GM18867 (cell line): ENCODE measurements at regions not wholly inside any gene's neighbourhood (a gene's known extent, or its start where the extent isn't known, plus 50 kb on each side); places are given as distances from the start of the nearest gene placed in this dataset.
"Not testable (repeated sequence)": the region's sequence is repeated elsewhere in the genome, so short reads cannot be mapped to it uniquely, and the experiment has no call there.

ENCODE experiments used
- ATAC-seq: cut with Tn5 transposase; IDR thresholded peaks from one replicate; pipeline ENCODE4 v1.9.1; 2021; ENCODE audit warnings: mild to moderate bottlenecking, moderate library complexity; ENCODE audit not compliant: unreplicated experiment

- not testable (repeated sequence) for ATAC-seq
Observed at GRCh38 chr4:53699310-53699709, 108.0 kb upstream of the LNX1 start.

GRCh38 chr4:53697016-53697685 is 105.9 kb upstream of the LNX1 start:
- no peak for ATAC-seq

DNA sequence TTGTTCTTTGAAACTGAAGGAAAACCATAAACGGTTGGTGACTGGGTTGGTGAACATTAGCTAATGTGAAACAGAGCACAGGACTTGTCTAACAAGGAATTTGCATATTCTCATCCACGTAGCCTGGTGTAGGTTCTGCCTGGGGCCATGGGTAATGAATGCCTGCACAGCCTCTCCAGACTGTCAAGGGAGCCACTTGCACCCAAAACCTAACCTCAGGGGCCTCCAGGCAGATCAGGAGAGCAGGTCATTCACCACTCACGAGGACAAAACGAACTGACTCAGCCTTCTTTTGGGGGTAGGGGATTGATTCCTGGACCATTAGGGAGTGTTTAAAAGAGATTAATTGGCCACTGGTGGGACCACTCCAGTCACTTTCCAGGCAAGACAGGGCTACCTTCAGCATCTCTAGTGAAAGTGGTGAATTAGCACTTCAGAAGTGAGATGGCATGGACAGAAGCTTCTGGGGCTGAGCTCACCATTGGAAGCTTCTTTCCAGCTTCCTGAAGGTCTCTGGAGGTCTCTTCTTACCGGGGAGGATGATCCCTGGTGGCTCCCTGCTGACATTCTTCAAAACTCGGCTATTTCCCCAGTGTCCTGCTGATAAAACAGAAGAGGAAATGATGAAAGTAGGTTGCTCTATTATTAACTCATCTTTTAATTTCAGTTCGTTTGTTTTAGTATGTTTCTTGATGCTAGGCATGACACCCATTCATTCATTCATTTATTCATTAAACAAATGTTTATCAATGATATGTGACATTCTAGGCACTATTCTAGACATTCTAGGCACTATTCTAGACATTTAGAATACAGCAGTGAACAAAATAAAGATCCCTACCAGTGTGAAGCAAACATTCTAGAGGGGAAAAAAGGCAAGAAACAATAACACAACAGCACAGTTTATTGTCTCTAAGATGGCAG is 104.5 kb upstream of the LNX1 start:
- peak; percentile 80 for ATAC-seq

DNA sequence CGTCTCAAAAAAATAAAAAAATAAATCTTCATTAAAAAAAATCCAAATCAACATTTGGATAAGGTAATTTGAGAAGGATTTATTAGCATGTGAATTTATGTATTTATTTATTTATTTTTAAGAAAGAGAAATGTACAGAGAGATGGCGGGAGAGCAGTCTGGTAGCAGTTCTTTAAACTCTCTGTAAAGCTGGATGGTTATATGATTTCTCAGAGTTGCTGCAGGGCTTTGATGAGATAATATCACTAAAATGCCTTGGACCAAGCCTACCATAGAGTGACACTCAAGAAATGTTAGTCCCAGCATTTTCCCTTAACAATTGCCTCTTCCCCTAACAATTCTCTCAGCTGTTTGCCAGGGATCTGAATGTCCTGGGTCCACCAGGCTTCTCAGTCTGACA is 103.4 kb upstream of the LNX1 start:
- ATAC-seq: no peak

GRCh38 chr4:53693909-53694308 is 102.6 kb upstream of the LNX1 start:
- ATAC-seq: no peak

- no peak for ATAC-seq
Observed at GRCh38 chr4:53693408-53693807, 102.1 kb upstream of the LNX1 start.

DNA sequence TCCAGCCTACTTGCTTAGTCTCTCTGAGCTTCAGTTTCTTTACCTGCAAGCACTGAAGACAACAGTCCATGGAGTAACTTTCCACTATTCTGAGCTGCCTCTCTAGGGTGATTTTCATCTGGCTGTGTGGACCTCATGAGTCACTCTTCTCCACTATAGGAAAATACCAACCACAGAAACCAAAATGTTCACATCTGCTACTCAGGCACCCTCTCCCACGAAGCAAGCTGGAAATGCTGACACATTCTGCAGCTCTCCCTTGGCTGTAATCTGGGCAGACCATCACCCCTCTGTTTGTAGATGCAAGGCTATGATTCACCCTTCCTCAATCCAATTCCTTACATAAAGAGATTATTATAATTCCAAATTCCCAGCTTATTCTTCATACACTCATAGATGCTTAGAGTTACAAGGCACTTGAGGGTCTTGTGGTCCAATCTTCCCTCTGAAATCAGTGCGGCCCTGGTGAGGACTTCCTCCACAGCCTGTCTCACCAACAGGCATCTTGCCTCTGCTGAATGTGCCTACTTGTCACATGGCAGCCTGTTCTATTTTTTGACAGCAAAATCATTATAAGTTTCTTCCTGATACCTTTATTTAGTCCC is 97.0 kb upstream of the LNX1 start:
- peak; percentile 77 for ATAC-seq

DNA sequence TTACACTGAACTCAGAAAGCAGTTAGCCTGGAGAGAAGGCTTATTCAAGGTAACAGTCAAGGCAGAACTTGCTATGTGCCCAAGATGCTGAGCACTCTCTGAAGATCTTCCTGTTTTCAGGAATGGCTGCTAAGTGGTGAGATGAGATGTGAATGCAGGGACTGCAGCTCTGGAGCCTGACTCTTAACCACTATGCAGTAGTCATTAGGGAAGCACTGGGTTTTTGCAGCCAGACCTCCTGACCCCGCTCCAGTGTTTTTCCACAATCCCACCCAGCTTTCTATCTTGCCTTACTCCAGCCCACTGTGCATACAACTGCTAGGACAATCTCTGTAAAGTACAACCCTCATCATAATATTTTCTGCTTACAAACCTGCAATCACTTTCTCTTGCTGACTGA is 95.2 kb upstream of the LNX1 start:
- no peak for ATAC-seq

- ATAC-seq: no peak
Observed at GRCh38 chr4:53684136-53685130, 93.1 kb upstream of the LNX1 start.

DNA sequence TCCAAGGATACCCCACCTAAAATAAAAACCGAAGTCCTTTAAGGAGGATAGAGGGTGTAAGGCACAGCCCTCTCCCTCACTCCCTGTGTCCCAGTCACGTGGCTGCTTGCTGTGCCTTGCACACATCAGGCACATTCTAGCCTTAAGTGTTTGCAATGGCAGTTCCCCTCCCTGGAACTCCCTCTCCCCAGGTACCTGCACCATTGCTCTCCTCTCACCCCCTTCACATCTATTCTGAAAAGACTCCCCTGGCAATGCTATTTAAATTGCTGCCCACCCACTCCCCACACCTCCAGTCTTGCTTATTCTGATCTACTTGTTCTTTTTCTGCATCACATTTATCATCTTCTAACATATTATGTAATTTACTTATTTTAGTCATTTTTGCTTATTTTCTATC is 91.6 kb upstream of the LNX1 start:
- no peak for ATAC-seq

GRCh38 chr4:53682196-53682595 is 90.9 kb upstream of the LNX1 start:
- no peak for ATAC-seq

- no peak for ATAC-seq
Observed at GRCh38 chr4:53680598-53680997, 89.3 kb upstream of the LNX1 start.

DNA sequence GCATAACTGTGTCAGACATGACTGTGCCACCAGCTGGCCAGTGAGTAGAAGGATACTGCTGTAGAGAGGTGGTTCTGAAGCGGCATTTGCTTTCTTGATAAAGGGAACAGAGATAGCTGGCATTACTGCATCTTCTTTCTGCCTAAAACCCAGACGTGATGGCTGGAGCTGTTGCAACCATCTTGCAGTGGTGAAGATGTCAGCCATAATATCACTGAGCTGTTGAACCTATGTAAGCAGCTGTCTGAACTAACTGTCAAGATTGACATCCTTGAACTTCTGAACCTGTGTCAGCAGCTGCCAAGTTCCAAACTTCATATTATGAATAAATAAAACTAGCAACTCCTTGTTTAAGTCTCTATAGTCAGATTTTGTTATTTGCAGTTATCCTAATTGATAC is 88.9 kb upstream of the LNX1 start:
- ATAC-seq: no peak

DNA sequence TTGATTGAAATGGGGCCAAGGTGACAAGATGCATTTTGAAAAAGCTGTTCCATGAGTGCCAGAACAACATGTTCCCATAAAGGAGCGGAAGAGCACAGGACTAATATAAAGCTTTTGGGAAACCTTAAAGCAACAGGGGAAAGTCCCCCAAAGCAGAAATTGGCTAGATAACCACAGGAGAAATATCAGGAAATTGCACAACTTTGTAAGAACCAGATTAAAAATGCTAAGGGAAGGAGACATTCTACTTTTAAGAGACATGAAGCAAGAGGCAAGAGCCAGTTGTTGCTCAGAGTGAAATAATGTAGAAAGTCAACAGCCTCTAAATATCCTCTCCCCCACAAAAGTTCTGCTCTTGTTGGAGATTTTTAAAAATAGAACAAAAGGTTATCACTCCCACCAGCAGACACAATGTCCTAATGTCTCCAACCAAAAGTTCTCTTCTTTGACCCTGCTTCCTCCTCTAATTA is 85.2 kb upstream of the LNX1 start:
- no peak for ATAC-seq

DNA sequence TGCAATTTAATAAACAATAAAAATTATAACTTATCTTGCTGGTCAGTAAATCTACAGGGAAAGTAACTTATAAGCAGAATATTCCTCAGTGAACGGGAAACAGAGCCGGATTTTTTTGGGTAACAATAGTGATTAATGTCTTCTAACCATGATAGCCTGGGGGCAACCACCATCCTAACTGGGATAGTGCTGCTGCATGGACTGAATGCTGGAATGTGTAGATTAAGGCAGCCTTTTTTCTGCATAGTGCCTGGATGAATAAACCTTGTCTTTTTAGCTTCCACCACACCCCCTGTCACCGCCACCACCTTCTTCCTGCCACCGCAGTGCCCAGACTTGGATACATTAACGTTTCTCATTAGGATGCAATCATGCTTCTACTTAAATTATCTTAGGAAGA is 83.6 kb upstream of the LNX1 start:
- ATAC-seq: no peak

DNA sequence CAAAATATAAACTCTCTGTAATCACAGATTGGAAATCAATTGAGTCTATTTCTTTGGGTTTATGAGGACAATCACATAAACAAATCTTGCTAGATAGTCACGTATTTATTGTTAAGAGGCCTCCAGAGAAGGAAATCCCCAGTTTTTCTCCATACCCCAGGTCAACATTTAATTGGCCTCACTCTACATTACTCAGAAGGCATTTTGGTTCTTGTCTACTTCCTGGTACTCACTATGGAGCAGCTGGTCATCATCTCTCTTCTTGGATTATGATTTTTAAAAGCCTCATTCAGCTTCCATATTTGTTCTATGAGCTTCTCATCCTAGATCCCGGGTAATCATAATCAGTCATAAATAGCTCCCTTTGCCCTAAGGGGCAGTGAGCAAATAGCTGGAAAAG is 81.6 kb upstream of the LNX1 start:
- no peak for ATAC-seq

DNA sequence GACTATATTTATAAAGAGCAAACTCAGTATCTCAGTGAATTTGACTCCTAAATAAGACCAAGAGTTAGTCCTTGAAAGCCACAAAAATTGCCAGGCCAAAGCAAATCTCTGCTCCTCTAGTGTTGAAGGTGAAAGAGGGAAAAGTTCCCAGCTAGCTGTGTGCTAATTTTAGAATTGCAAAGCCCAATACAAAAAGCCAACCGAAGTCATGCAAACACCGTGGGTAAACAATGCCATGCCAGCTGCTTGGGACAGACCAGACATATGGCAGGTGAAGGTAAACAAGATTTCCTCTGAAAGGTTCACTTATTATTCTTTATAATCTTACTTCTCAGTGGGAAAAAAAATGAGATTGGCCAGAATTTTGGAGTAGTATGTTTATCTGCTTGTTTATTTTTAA is 80.5 kb upstream of the LNX1 start:
- no peak for ATAC-seq

- no peak for ATAC-seq
Observed at GRCh38 chr4:53659737-53660136, 68.5 kb upstream of the LNX1 start.

DNA sequence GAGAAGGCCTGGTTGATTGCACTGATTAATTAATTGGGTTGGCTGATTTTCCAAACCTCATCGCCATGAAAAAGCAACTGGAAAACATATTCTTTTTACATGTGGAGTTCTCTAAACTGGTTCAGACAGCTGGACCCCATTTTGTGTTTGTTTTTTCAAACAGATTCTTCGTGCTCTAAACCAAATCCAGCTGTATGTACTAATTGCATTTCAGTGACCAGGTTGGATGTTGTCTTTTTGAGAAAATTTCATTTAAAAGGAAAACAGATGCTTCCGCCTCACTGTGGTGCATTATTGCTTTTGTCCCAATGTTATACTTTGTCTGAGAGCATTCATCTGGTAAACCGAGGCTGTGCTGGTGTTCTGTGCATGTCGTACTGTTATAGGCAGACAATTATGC is 67.8 kb upstream of the LNX1 start:
- no peak for ATAC-seq

GRCh38 chr4:53658029-53658428 is 66.7 kb upstream of the LNX1 start:
- ATAC-seq: no peak
